NT2/D1 (cell line): ENCODE measurements at regions not wholly inside any gene's neighbourhood (a gene's known extent, or its start where the extent isn't known, plus 50 kb on each side); places are given as distances from the start of the nearest gene placed in this dataset.

ENCODE experiments used
- SUZ12 ChIP-seq: IDR thresholded peaks from 2 replicates; pipeline ENCODE4 v1.6.1; 2011; ENCODE audit not compliant: insufficient read length, insufficient read depth; ENCODE audit errors: extremely low read depth
- YY1 ChIP-seq: IDR thresholded peaks from 2 replicates; pipeline ENCODE4 v1.6.1; 2011; ENCODE audit not compliant: insufficient read length, insufficient read depth
- ZNF274 ChIP-seq: IDR thresholded peaks from 2 replicates; pipeline ENCODE4 v1.6.1; 2011; ENCODE audit warnings: mild to moderate bottlenecking, low read depth, low read length

DNA sequence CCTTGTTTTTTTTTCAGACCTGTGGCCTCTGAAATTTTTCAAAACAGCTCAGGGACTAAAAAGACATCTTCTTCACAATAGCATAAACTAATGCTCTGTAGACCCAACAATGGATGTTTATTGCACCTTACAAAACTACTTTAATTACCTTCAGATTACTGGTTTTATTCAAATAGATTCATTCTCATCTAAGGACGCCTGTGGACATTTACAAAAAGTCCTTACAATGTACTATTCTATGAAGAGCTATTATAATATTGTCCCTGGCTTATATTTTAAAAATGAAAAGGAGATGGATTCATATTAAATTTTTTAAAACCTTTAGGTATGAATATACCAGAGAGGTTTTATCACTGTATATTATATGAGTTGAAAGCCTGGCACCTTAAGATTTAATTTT is 238.4 kb upstream of the NR5A2 start:
- TF ChIP-seq YY1 (no peak), SUZ12 (no peak), ZNF274 (no peak)
